ENCODE measurements at regions not wholly inside any gene's neighbourhood (a gene's known extent, or its start where the extent isn't known, plus 50 kb on each side); places are given as distances from the start of the nearest gene placed in this dataset.

DNA sequence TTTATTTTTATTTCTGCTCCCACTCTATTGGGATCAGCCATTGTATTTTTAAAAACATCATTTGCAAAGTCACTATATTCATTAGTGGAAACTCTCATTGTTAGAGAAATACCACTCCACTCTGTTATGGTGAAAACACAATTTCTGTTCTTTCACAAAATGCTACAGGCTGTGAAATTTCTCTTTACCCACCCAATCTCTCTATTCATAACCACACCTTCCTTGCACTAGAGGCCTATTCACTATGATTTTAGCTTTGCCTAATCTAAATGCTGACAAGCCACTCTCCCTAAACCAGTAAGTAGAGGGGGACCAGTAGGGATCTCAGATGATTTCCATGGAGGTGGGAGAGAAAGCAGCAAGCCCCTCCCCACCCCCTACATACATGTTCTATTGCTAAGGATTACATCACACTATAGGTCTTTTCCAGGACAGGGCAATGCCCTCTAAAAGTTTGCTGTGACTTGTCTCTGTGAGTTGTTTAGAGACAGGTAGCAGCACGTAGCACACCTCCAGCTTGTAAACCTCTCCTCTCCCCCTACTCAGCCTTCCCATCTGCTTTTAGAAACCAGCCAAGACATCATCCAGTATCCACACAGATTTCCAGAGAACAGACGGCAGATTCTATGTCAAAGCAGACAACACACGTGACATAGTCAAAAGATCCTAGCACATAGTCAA is 58.3 kb upstream of the PPP1R3C start:
- no peaks in the 10 kb centered on the region for H3K27me3 ChIP-seq (ENCODE audit: insufficient read depth, insufficient read length)
- H3K4me3 ChIP-seq (ENCODE audit: insufficient read length, low read depth), result no peak overlapping the region
- DNase-seq (ENCODE audit: low read depth, low spot score), result no peak
- no peak for TF ChIP-seq YY1 (IDR thresholded peaks at IDR 0.05; ENCODE audit: insufficient read depth, insufficient read length)
- H3K36me3 ChIP-seq (ENCODE audit: insufficient read depth, insufficient read length, low read length), result no peaks in the 10 kb centered on the region
- no peaks in the 10 kb centered on the region for H3K4me1 ChIP-seq (ENCODE audit: insufficient read depth, insufficient read length)
- no peaks in the 10 kb centered on the region for H3K9me3 ChIP-seq (ENCODE audit: insufficient read depth, low read length)
- H3K9ac ChIP-seq (ENCODE audit: insufficient read length, low read depth), result no peak overlapping the region

GRCh38 chr10:91690412-91690811 is 57.5 kb upstream of the PPP1R3C start:
- TF ChIP-seq SUZ12 (IDR thresholded peaks at IDR 0.05; ENCODE audit: extremely low read depth, insufficient read depth, insufficient read length) (no peak), ZNF274 (IDR thresholded peaks at IDR 0.05; ENCODE audit: low read depth, low read length) (no peak), YY1 (IDR thresholded peaks at IDR 0.05; ENCODE audit: insufficient read depth, insufficient read length) (no peak)
- H3K9ac ChIP-seq (ENCODE audit: insufficient read length, low read depth), result no peak overlapping the region
- no peak for DNase-seq (ENCODE audit: low read depth, low spot score)
- H3K36me3 ChIP-seq (ENCODE audit: insufficient read depth, insufficient read length, low read length), result no peaks in the 10 kb centered on the region
- H3K4me1 ChIP-seq (ENCODE audit: insufficient read depth, insufficient read length), result no peaks in the 10 kb centered on the region
- H3K9me3 ChIP-seq (ENCODE audit: insufficient read depth, low read length), result no peaks in the 10 kb centered on the region
- no peak overlapping the region for H3K4me3 ChIP-seq (ENCODE audit: insufficient read length, low read depth)
- H3K27me3 ChIP-seq (ENCODE audit: insufficient read depth, insufficient read length), result no peaks in the 10 kb centered on the region

GRCh38 chr10:91689731-91690168 is 56.9 kb upstream of the PPP1R3C start:
- no peaks in the 10 kb centered on the region for H3K27me3 ChIP-seq (ENCODE audit: insufficient read depth, insufficient read length)
- no peak for TF ChIP-seq ZNF274 (IDR thresholded peaks at IDR 0.05; ENCODE audit: low read depth, low read length)
- no peak for TF ChIP-seq YY1 (IDR thresholded peaks at IDR 0.05; ENCODE audit: insufficient read depth, insufficient read length)
- TF ChIP-seq SUZ12 (IDR thresholded peaks at IDR 0.05; ENCODE audit: extremely low read depth, insufficient read depth, insufficient read length), result no peak
- H3K4me3 ChIP-seq (ENCODE audit: insufficient read length, low read depth), result no peak overlapping the region
- no peaks in the 10 kb centered on the region for H3K4me1 ChIP-seq (ENCODE audit: insufficient read depth, insufficient read length)
- no peak overlapping the region for H3K9ac ChIP-seq (ENCODE audit: insufficient read length, low read depth)
- no peaks in the 10 kb centered on the region for H3K36me3 ChIP-seq (ENCODE audit: insufficient read depth, insufficient read length, low read length)
- DNase-seq (ENCODE audit: low read depth, low spot score), result no peak
- no peaks in the 10 kb centered on the region for H3K9me3 ChIP-seq (ENCODE audit: insufficient read depth, low read length)

- TF ChIP-seq ZNF274 (IDR thresholded peaks at IDR 0.05; ENCODE audit: low read depth, low read length) (no peak), SUZ12 (IDR thresholded peaks at IDR 0.05; ENCODE audit: extremely low read depth, insufficient read depth, insufficient read length) (no peak), YY1 (IDR thresholded peaks at IDR 0.05; ENCODE audit: insufficient read depth, insufficient read length) (no peak)
- no peak overlapping the region for H3K9ac ChIP-seq (ENCODE audit: insufficient read length, low read depth)
- no peaks in the 10 kb centered on the region for H3K9me3 ChIP-seq (ENCODE audit: insufficient read depth, low read length)
- no peak for DNase-seq (ENCODE audit: low read depth, low spot score)
- no peaks in the 10 kb centered on the region for H3K36me3 ChIP-seq (ENCODE audit: insufficient read depth, insufficient read length, low read length)
- peaks cover 8% of the 10 kb centered on the region for H3K4me1 ChIP-seq (ENCODE audit: insufficient read depth, insufficient read length)
- no peaks in the 10 kb centered on the region for H3K27me3 ChIP-seq (ENCODE audit: insufficient read depth, insufficient read length)
- no peak overlapping the region for H3K4me3 ChIP-seq (ENCODE audit: insufficient read length, low read depth)
Observed at GRCh38 chr10:91684841-91685240, 52.0 kb upstream of the PPP1R3C start.

DNA sequence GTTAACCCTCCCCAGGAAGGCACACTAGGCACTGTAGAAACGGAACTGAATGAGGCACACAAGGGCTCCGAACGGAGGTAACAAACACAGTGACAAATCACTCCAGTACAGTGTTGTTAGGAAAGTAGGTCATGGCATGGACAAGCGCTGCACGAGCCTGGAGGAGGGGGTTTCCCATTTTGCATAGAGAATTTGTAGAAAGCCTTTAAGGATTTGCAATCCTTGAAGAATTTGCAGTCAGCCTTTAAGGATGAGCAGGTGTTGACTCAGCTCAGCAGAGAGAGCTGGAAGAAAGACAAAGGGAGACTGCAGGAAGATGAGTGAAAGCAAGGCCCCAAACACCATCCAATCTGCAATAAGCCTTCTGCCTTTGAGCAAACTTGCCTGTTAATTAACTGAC is 51.1 kb upstream of the PPP1R3C start:
- TF ChIP-seq YY1 (IDR thresholded peaks at IDR 0.05; ENCODE audit: insufficient read depth, insufficient read length) (no peak), SUZ12 (IDR thresholded peaks at IDR 0.05; ENCODE audit: extremely low read depth, insufficient read depth, insufficient read length) (no peak), ZNF274 (IDR thresholded peaks at IDR 0.05; ENCODE audit: low read depth, low read length) (no peak)
- H3K4me1 ChIP-seq (ENCODE audit: insufficient read depth, insufficient read length), result peaks cover 8% of the 10 kb centered on the region
- H3K9me3 ChIP-seq (ENCODE audit: insufficient read depth, low read length), result no peaks in the 10 kb centered on the region
- no peaks in the 10 kb centered on the region for H3K36me3 ChIP-seq (ENCODE audit: insufficient read depth, insufficient read length, low read length)
- no peak for DNase-seq (ENCODE audit: low read depth, low spot score)
- no peak overlapping the region for H3K4me3 ChIP-seq (ENCODE audit: insufficient read length, low read depth)
- H3K27me3 ChIP-seq (ENCODE audit: insufficient read depth, insufficient read length), result no peaks in the 10 kb centered on the region
- H3K9ac ChIP-seq (ENCODE audit: insufficient read length, low read depth), result no peak overlapping the region

GRCh38 chr10:91682912-91683311 is 50.0 kb upstream of the PPP1R3C start:
- no peak overlapping the region for H3K4me3 ChIP-seq (ENCODE audit: insufficient read length, low read depth)
- TF ChIP-seq ZNF274 (IDR thresholded peaks at IDR 0.05; ENCODE audit: low read depth, low read length), result no peak
- no peak for TF ChIP-seq YY1 (IDR thresholded peaks at IDR 0.05; ENCODE audit: insufficient read depth, insufficient read length)
- no peak for TF ChIP-seq SUZ12 (IDR thresholded peaks at IDR 0.05; ENCODE audit: extremely low read depth, insufficient read depth, insufficient read length)
- peaks cover 8% of the 10 kb centered on the region for H3K4me1 ChIP-seq (ENCODE audit: insufficient read depth, insufficient read length)
- DNase-seq (ENCODE audit: low read depth, low spot score), result no peak
- no peak overlapping the region for H3K9ac ChIP-seq (ENCODE audit: insufficient read length, low read depth)
- H3K9me3 ChIP-seq (ENCODE audit: insufficient read depth, low read length), result no peaks in the 10 kb centered on the region
- H3K36me3 ChIP-seq (ENCODE audit: insufficient read depth, insufficient read length, low read length), result no peaks in the 10 kb centered on the region
- H3K27me3 ChIP-seq (ENCODE audit: insufficient read depth, insufficient read length), result no peaks in the 10 kb centered on the region

All from NT2/D1 (cell line).